HG03439 (cell line): ENCODE measurements at regions not wholly inside any gene's neighbourhood (a gene's known extent, or its start where the extent isn't known, plus 50 kb on each side); places are given as distances from the start of the nearest gene placed in this dataset.
"Not testable (repeated sequence)": the region's sequence is repeated elsewhere in the genome, so short reads cannot be mapped to it uniquely, and the experiment has no call there.

Experiments used
- ATAC-seq: cut with Tn5 transposase; IDR thresholded peaks from one replicate; pipeline ENCODE4 v1.9.1; 2021; ENCODE audit warnings: mild to moderate bottlenecking, moderate library complexity; ENCODE audit not compliant: unreplicated experiment

DNA sequence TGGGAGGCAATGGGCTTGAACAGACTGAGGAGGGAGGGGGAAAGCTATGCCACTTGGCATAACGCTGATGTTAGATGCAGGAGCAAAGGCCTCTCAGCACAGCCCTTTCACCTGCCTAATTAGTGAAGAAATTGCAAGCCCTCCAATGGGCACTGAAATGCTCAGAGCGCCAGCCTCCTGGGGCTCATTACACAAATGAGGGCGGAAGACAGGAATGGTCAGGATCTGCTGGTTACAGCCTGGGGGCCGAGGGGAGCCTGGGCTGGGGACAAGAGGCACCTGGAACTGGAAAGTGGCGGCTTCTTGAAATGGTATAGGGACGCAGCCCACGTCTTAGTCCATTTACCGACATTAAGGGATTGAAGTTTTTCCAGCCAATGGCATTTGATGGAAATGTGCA, 50.2 kb upstream of the PLET1 start:
- no peak for ATAC-seq

DNA sequence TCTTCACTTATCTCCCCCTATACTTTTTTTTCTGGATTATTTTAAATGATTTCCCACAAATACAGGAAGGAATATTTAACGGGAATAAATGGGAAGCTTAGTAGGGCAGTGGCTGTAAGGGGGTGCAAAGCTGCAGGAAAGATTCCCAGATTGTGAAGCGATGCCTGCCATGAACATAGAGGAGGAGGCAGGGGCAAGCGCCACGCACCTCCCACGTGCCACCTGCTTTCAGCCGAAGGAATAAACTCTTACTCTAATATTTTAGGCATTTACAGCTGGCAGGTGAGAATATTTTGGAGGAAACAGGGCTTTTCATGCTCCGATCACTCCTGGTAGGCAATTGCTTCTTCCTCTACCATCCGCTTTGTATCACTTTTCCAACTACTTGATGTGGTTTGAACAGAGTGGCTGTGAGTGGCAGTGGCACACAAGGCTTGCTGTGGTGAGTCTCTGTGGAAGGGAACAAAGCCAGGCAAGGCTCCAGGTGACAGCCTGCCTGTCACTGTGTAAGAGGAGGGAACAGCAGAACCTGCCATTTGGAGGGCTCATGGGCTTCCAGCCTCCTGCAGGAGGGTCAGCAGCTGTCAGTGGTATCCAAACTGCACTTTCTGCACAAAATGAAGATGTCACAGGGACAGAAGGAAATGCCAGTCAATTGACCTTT, 54.5 kb upstream of the PLET1 start:
- ATAC-seq, result no peak

DNA sequence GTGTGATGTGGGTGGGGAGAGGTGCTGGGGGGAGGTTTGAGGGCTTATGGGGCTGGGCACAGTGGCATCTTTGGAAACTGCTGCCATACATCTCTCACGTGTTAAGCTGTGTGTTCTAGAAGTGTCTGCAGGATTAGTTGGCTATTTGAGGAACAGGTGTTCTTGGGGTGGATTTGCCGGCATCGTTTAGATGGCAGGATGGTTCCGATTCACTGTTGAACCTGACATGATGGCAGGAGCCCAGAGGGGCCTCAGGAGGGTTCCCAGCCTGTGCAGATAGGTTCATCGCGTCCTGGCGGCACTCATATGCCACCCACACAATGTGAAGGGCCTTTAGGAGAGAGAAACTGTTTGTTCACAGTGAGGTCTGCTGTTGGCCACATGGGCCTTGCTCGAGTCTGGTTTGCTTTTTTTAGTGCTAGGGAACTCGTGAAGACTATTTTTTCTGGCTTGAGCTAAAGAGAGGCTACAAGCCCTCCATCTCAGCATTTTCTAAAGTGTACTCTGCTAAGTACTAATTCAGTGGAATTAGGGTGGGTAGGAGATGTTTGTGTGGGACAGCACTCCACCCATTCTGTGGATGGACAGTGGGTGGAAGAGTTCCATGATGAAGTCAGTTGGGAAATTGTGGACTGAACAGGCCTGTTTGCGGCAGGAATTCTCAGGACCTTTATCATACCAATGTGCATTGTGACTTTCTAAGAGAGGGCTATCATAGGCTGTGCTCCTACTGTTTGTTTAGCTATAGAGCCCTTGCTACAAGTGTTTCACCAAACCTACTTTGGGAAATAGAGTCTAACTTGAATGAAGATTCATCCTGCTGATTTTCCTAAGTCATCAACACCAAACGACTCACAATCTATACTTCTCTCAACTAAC, 55.4 kb upstream of the PLET1 start:
- no peak for ATAC-seq

DNA sequence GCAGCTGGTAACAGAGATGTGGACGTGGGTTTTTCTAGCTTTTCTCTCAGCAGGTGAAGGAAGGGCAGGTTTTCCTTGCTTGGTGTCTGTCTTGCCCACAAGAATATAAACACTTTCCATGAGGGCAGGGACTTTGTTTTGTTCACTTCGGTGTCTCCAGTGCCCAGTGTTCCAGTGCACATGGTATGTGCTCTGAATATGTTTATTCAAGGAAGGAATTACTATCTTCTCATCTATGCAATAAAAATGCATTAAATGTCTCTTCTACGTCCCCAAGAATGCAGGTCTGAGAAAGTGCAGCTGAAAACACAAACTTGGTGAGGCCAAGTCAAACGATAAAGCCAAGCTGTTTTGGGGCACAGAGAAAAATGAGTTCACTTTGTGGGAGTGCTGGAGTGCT, 56.3 kb upstream of the PLET1 start:
- no peak for ATAC-seq

DNA sequence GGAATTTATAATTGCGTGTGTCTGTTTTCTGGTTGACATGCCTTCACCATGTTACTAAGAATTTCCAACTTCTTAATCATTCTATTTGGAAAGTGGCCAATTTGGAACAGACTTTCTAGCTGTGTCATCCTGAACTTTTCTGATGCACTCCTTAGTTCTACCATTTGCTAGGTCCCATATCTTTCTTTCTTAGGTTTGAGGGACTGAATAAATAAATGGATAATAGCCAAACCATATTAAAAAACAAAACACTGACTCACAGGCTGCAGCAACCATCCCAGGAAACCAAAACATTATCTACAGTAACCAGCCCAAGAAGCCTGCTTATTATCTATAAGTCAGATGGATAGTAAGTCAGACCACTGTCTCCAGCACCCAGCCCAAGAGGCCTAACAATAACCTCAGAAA, 57.5 kb upstream of the PLET1 start:
- ATAC-seq, result no peak

DNA sequence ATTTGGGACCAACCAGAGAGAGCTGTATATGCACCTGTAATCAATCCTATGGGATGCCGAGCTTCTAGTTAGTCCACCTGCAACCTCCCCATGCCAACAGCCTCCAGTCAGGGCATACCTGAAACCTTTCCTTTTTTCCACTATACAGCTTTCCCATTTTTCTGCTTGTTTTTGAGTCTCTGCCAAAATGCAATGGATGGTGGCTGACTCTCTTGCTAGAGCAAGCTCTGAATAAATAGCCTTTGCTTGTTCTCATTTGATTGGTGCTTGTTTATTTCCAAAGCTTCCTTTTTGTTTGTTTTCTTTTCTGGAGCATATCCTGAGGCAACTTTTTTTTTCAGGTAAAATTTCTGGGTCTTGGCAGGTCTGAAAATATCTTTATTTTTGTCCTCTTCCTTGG, 58.0 kb upstream of the PLET1 start:
- ATAC-seq, result no peak

DNA sequence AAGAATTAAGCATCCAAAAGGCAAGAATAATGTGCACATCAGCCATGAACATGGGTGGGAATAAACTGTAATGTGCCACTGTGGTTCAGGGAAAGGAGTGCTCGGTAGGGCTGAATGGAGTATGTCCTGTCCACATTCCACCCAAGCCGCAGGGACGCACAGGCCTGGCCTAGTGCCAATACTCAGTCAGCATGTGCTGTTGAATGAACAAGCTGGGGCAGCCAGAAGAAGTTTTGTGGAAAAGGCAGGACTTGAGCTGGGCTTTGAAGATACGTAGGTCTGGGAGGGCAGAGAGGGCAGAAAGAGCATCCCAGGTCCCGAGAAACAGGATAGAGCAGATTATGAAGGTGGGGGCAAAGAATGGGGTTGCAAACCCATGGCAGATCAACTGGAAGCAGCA, 60.0 kb upstream of the PLET1 start:
- no peak for ATAC-seq

DNA sequence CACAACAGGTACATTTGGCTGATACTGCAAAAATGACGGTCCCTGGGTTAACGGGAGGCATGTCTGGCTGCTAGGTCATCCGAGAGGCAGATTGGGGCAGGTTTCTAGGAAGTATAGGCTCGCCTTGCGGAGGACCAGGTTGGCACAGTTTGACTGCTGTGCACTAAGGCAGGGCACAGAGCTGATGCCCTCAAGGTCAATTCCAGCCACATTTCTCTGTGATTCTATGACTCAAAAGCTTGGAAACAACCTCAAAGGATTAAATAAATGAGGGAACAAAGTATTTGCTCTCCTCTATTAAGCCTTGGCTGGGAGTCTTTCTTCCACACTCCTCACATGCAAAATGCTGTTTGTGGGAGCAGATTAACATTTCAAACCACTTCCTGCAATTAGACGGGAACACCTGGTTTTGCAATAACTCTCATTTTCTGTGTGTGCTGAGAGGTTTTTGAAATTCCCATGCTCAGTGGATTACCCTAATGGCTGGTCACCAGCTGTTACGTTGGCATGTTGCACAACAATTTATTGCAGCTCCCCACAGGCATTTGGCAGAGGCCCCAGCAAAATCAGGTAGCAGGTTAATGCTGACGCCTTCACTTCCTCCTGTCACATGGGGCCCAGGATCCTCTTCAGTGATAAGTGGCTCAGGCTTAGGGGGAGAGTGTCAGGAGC, 61.0 kb upstream of the PLET1 start:
- ATAC-seq, result no peak

DNA sequence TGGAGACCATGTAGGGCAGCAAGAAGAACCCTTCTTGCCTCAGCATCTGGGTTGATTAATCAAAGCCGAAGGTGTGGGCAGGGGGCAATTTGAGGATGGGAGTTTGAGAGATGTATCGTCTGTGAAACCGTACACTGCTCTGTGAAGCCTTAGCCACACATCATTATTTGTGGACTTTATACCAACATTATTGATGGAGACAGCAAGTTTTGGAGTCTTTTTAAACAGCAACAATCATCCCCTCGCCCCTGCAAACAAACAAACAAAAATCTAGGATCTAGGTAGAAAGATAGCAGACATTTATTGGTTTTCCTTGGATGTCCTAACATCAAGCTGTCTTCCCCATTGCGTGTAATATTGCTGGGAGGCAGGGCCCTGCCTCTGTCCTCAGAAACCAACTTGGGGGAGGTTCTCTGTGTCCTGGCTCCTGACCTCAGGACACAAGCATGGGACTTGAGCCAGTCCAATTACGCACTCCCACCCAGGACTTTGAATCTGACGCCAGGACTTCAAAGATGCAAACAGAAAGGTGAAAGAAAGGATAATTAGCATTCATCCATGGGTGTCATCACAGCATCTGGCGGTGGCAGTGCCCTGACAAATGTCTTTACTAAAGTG, 61.6 kb upstream of the PLET1 start:
- ATAC-seq, result no peak

DNA sequence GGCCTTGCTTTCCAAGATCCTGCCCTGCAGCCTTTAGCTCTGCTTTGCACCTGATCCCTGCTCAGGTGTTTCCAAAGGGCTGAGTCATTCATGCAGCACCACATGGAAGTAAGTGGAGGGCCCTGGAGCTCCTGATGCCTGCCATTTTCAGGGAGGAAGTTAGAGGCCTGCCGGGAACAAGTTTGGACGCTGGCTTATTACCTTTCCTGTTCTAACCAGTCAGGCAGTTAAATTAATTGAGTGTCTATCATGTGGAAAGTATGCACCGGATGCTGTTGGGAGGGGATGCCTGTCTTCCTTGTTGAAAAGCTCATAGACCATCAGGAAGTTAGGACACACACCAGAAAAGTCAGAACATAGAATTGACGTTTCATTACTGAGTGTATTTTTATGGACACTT, 73.7 kb upstream of the PLET1 start:
- no peak for ATAC-seq

DNA sequence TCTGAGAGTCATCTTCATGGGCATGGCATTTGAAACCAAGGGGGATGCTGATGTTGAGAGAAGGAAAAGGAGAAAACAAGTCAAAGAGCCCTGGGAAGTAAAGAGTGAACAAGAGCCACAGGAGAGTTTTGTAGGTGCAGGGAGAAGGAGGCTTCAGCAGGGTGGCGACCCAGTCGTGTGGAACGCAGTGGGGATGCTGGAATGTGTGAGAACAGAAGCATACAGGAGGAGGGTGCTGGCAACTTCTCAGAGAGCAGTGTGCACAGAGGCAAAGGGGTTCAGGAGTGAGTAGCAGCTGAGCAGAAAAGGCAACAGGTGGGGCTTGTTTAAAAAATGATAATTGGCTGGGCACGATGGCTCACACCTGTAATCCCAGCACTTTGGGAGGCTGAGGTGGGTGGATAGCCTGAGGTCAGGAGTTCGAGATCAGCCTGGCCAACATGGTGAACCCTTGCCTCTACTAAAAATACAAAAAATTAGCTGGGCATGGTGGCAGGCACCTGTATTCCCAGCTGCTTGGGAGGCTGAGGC, 75.8 kb upstream of the PLET1 start:
- no peak for ATAC-seq

DNA sequence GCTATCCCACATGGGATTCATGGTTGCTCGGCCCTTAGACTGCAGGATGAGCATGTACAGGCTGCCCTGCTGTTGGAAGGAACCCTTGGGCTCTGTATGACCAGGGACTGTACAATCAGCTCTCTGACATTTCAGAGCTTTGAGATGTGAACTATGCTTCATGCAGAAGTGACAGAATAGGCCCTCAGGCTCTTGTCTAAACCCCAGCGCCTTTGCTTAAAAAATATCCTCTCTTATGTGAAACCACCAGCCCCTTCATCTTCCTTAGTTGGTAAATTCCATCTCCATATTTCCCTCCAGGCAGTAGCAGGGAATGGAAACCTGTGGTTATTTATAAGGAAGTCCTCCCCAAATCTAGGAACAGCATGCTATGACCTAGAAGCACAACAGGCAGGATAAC, 78.9 kb upstream of the PLET1 start:
- ATAC-seq, result no peak

DNA sequence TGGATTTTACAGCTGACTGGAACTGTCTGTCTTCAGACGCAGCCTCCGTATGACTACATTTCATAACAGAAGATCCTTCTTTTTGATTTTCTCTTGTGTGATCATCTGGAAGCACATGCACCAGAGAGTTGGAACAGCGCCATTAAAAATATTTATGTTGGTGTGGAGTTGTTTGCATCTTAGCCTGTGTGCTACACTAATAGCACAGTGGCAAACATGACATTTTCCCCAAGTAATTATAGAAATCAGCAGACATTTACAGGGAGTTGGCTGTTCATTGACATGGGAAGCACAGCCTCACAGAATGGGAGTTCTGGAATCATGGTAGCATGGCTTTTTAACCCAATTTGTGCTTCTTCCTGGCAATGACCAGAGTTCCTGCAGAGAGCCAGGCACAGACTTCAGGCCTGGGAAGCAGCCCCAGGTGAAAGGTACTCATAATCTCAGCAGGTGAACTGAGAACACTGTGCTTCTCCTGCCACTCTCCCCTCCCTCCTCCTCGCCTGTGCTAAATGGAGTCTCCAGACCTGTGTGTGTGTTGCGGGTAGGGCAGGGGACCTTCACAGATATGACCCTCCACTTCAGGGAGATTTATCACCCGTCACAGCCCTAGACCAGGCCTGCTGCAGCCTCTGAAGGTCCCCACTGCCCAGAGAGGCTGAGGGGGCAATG, 82.8 kb upstream of the PLET1 start:
- ATAC-seq, result no peak

DNA sequence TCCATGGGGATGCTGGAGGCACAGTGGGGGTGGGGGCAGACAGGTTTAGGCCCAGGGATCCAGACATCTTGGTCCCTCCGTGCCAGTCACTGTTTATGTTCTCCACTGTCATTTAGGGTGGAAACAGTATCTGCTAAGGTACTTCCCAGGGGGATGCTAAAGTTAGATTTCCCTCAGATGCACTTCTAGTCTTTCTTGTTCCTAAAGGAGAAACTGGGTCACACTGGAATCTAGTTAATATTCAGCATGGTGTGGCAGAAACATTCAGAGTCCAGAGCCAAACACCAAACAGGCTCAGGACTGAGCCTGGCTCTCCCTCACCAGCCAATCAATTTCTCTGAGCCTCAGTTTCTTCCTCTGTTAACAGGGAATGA, 83.4 kb upstream of the PLET1 start:
- ATAC-seq, result no peak

DNA sequence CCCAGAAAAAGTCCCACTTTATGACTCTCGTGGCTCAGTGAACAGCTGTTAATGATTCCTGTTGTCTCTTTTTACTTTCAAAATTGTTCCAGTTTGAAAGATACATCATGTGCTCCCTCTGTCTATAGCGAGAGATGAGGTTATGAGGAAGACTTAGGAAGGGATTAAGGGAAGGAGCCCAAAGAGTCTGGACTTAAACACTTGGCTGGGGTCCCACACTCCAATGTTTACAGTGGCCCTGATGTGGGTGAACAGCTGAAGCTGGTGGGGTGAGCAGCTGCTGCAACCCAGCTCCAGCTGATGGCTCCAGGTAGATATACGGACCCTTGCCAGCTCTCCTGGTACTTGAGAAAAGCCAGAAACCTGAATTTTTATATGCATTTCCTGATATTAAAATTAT, 84.5 kb upstream of the PLET1 start:
- ATAC-seq, result no peak

DNA sequence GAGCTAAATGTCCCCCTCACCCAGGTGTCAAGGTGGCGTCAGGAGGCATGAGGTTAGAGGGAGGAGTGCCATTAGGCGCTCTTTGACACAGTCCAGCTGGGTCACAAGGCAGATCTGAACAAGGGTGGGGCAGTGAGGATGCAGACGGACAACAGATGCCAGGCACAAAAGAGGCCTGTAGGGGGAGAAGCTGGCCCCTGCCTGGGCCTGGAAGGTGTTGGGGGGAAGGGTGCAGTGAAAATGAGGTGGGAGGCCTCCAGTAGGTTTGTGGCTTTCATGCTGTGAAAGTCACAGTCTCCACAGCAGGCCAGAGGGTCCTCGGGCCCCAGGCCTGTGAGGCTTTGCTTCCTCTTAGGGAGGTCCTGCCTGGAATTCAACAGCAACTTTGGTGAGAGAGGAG, 85.0 kb upstream of the PLET1 start:
- ATAC-seq, result no peak

DNA sequence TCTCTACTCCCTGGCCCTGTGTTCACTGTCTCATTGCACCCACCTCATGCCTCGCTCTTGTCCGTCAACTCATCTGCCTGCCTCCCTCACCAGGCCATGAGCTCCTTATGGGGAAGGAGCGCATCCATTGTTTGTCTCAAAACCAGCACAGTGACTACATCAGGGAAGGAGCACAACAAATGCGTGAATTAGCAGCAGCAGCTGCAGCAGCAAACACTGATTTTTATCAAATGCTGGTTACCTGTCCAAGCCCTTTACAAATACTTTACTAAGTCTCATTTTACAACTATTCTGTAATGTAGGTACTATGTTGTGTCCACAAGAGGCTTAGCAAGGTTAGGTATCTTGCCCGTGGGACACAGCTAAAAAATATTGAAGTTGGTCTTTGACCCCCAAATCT, 85.9 kb upstream of the PLET1 start:
- no peak for ATAC-seq

DNA sequence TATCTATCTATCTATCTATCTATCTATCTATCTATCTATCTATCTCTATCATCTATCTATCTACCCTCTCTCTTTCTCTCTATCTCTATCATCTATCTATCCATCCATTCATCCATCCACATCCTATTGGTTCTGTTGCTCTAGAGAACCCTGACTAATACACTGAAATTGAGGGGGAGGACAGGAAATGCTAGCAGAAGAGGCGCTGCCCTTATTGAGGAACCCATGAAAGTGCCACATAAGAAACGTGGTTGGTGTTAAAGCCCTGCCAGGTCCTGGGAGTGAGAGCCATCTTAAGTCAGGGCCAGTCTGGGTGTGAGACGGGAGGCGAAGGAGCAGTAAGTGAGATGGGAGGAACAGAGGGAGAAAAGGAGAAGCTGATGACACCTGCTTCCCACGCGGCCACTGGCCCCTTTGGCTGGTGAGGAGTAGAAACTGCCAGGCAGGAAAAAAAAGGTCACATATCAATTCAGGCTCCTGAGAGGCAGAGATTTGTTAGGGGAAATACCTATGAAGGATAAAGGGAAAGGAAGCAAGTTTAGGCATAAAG, 87.9 kb upstream of the PLET1 start:
- no peak for ATAC-seq

DNA sequence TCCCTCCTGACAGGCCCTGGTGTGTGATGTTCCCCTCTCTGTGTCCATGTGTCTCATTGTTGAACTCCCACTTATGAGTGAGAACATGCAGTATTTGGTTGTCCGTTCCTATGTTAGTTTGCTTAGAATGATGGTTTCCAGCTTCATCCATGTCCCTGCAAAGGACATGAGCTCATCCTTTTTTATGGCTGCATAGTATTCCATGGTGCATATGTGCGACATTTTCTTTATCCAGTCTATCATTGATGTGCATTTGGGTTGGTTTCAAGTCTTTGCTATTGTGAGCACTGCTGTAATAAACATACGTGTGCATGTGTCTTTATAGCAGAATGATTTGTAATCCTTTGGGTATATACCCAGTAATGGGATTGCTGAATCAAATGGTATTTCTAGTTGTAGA, 90.8 kb upstream of the PLET1 start:
- ATAC-seq, result not testable (repeated sequence)

DNA sequence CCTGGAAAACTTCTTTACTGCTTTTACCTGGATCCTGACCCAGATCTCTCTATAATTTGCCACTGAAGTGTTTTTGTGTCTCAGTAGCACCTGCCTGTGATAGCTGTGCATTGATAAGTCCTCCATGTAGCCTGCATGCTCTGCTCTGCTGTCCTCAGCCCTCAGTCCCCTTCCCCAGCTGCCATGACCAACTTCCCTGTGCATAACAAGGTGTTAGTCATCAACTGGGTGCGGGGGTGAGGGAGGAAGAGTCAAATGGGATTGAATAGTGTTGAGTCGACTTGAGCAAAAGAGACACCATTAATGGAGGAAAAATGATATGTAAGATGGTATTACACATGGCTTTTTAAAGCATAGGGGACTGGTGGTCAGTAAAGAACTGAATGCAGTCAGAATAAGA, 92.2 kb upstream of the PLET1 start:
- no peak for ATAC-seq

DNA sequence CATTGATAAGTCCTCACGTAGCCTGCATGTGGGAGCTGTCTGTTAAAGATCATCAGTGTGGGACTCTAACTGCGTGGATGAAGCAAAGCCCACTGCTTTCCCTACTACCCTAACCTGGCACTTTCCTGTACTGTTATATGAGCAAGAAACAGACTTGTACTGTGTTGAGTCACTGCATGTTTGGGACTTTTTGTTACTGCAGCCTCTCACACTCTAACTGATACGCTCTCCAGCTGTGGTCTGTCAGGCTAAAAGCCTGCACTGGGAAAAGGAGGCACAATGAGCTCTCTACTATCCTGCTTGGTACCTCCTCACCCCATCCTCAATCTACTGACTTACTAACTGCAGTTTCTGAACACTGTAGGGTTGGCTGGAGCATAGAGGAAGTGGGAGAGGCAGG, 93.7 kb upstream of the PLET1 start:
- ATAC-seq, result no peak
